Pulmonary artery endothelial cell (primary cell): ENCODE measurements at regions not wholly inside any gene's neighbourhood (a gene's known extent, or its start where the extent isn't known, plus 50 kb on each side); places are given as distances from the start of the nearest gene placed in this dataset.
"Not testable (repeated sequence)": the region's sequence is repeated elsewhere in the genome, so short reads cannot be mapped to it uniquely, and the experiment has no call there.

ENCODE experiments used
- DNase-seq: peaks from one replicate; pipeline ENCODE4 v3.0.0-alpha.2; 2011; ENCODE audit warnings: low read depth, low spot score

DNA sequence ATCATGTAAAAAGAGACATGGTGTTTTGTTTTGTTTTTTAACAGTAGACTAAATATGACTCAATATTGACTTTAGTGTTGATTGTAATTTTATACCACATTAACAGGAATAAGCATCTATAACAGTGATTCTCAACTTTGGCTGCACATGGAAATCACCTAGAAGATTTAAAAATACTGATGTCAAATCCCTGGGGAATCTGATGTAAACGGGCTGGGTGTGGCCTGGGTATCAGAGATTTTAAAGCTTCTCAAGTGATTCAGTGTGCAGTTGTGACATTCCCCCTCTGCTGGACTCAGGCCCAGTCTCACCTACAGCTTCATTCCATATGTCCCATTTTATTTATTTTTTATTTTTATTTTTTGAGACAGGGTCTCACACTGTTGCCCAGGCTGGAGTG, 82.8 kb upstream of the ATP8B1 start:
- no peak for DNase-seq

DNA sequence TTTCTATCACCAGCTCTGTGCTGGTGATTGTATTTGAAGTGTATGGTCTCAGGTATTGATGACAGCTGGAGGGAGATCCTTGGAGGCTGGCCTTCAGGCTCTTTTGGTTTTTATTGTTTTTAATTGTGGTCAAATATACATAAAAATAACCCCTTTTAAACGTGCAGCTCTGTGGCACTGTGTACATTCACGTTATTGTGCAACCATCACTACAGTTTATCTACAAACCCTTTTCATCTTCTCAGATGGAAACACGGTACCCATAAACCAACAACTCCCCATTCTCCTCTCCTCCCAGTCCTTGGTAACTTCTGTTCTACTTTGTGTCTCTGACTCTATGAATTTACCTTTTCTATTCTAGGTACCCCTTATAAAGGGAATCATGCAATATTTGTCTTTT, 79.3 kb upstream of the ATP8B1 start:
- DNase-seq: no peak

GRCh38 chr18:57881818-57882413, 78.8 kb upstream of the ATP8B1 start:
- DNase-seq: peak; percentile 61

DNA sequence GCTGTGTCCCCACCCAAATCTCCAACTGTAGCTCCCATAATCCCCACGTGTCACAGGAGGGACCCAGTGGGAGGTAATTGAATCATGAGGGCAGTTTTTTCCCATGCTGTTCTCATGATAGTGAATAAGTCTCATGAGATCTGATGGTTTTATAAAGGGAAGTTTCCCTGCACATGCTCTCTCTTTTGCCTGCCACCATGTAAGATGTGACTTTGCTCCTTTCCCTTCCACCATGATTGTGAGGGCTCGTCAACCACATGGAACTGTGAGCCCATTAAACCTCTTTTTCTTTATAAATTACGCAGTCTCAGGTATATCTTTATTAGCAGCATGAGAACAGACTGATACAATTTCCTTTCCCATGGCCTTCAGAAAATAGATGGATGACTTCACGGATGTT, 76.8 kb upstream of the ATP8B1 start:
- DNase-seq: not testable (repeated sequence)

- no peak for DNase-seq
Observed at GRCh38 chr18:57869221-57869620, 66.1 kb upstream of the ATP8B1 start.

DNA sequence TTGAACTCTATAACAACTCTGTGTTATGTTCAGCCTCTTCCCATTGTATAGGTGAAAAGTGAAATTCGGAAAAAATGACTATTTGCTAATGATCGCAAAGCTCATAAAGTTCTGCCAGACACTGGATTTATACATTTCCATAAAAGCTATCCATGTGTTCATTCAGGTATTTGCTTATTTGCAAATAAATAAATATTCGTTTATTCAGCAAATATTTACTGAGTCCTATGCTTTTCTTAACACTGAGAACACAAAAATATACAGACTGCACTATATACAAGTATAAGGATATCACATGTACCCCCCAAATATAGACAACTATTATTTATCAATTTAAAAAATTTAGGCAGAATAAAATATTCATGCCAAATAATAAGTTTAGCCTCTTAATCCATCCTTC, 63.2 kb upstream of the ATP8B1 start:
- DNase-seq: no peak

DNA sequence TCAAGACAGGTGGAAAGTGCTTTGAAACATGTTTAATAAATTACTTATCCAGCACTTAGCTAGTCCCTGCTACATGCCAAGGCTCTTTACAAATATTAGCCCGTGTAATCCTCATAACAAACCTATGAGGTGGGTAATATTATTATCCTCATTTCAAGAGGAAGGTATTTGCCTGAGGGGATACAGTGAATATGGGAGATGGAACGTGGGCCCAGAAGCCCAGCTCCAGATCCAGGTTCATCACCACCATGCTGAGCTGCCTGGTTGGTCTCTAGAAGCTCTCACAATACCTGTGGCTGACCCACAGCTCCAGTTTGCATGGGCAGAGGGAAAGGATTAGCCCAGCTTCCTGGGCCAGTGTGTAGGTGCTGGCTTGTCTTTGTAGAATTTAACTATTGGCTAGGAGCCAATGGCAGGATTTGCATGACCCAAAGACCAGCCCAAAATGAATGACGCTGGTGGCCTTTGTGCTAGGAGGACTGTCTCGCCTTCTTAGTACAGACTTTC, 61.6 kb upstream of the ATP8B1 start:
- DNase-seq: no peak

DNA sequence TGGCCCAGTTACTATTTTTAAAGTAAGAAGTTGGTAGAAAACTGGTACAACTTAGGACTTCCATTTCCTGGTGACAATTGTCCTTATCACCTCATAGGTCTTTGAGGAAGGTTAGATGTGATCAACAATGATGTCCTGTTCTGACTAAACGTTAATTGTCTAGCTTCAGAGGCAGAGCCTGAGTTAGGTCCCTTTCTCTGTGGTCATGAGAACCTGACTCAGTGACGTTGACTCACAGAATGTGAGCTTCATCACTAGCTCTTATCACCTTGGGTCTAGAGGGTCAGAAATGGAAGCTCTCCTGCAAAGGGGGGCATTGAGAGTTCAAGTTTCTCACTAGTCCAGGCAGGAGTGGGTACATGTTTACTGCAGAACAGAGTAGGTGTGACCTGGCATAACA, 60.6 kb upstream of the ATP8B1 start:
- DNase-seq: no peak

- no peak for DNase-seq
Observed at GRCh38 chr18:57859314-57859713, 56.2 kb upstream of the ATP8B1 start.

DNA sequence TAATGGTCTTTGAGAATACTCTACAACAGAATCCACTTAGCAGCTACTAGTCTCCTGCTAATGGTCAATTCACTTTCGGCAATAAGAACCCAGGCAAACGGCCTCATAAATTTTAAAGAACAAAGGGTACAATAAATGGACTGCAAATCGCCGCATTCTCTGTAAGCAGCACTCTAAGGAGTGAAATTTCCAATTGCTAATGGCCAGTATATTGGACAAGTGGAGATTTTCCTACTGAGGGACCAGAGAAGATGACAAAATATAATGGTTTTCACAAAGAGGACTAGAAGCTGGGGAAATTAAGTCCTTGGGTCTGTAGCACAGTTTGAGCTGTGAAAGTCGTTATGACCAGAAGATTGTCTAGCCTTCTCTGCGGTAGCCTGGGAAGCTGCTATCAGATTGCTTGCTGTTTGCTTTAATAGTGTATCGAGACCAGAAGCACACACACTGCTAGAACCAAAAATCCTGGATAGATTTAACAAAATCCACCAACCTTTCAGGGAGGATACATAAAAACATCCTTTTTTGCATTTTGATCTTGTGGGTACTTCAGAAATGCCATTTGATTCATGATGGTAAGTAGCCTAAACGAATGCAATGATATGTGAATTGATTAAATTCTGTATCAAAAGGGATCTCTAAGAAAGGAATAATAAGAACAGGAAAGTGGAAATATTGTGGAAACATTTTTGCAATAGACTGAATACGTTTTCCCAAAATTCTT, 53.6 kb upstream of the ATP8B1 start:
- DNase-seq: no peak

- no peak for DNase-seq
Observed at GRCh38 chr18:57856128-57856527, 53.0 kb upstream of the ATP8B1 start.

- no peak for DNase-seq
Observed at GRCh38 chr18:57855551-57855950, 52.4 kb upstream of the ATP8B1 start.

GRCh38 chr18:57854726-57855125, 51.6 kb upstream of the ATP8B1 start:
- no peak for DNase-seq

- DNase-seq: no peak
Observed at GRCh38 chr18:57853864-57854263, 50.7 kb upstream of the ATP8B1 start.

DNA sequence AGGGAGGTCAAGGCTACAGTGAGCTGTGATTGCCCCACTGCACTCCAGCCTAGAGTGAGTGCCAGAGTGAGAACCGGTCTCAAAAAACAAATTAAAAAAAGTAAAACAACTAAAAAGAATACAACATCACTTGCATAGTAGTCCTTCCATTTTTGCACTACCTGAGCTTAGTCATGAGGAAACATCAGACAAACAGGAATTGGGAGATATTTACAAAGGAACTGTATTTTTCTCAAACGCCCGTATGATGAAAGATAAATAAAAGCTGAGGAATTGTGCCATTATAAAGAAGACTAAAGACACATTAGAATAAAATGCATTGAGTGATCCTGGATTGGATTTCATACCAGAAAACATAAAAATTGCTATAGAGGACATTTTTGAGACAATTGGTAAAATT, 50.0 kb upstream of the ATP8B1 start:
- DNase-seq: no peak
